ENCODE measurements at regions not wholly inside any gene's neighbourhood (a gene's known extent, or its start where the extent isn't known, plus 50 kb on each side); places are given as distances from the start of the nearest gene placed in this dataset.
"Not testable (repeated sequence)": the region's sequence is repeated elsewhere in the genome, so short reads cannot be mapped to it uniquely, and the experiment has no call there.

DNA sequence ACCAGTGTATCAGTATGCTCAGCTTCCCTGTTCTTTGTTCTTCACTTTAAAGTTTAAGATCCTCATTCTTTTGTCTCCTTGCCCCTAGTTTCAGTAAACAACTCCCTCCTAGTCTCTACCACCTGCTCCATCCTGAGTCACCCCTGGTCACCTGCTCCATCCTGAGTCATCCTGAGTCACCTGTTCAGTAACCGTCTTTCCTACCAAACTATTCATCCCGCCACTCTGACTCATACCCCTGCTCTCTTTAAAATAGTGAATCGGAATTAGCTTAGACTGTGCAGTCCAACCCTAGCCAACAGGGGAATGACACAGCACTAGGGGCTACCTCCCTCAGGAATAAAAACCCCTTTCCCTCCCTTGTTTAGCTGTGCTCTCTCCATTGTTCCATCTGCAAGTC is 888.1 kb upstream of the MDGA2 start:
- TF ChIP-seq ZNF70 (CRISPR knock-in tag; IDR thresholded peaks at IDR 0.05) (no peak), SNAI2 (CRISPR knock-in tag; IDR thresholded peaks at IDR 0.05) (no peak), ZNF565 (CRISPR knock-in tag; conservative IDR thresholded peaks at IDR 0.05; ENCODE audit: low read depth) (no peak)
- TF ChIP-seq, protein P1, sequence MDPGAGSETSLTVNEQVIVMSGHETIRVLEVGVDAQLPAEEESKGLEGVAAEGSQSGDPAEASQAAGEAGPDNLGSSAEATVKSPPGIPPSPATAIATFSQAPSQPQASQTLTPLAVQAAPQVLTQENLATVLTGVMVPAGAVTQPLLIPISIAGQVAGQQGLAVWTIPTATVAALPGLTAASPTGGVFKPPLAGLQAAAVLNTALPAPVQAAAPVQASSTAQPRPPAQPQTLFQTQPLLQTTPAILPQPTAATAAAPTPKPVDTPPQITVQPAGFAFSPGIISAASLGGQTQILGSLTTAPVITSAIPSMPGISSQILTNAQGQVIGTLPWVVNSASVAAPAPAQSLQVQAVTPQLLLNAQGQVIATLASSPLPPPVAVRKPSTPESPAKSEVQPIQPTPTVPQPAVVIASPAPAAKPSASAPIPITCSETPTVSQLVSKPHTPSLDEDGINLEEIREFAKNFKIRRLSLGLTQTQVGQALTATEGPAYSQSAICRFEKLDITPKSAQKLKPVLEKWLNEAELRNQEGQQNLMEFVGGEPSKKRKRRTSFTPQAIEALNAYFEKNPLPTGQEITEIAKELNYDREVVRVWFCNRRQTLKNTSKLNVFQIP (CRISPR knock-in tag; IDR thresholded peaks at IDR 0.05; ENCODE audit: borderline replicate concordance, low read depth) = no peak
- TF ChIP-seq, protein P2, sequence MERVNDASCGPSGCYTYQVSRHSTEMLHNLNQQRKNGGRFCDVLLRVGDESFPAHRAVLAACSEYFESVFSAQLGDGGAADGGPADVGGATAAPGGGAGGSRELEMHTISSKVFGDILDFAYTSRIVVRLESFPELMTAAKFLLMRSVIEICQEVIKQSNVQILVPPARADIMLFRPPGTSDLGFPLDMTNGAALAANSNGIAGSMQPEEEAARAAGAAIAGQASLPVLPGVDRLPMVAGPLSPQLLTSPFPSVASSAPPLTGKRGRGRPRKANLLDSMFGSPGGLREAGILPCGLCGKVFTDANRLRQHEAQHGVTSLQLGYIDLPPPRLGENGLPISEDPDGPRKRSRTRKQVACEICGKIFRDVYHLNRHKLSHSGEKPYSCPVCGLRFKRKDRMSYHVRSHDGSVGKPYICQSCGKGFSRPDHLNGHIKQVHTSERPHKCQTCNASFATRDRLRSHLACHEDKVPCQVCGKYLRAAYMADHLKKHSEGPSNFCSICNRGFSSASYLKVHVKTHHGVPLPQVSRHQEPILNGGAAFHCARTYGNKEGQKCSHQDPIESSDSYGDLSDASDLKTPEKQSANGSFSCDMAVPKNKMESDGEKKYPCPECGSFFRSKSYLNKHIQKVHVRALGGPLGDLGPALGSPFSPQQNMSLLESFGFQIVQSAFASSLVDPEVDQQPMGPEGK (CRISPR knock-in tag; IDR thresholded peaks at IDR 0.05; ENCODE audit: borderline replicate concordance) = no peak
- no peak for ATAC-seq

DNA sequence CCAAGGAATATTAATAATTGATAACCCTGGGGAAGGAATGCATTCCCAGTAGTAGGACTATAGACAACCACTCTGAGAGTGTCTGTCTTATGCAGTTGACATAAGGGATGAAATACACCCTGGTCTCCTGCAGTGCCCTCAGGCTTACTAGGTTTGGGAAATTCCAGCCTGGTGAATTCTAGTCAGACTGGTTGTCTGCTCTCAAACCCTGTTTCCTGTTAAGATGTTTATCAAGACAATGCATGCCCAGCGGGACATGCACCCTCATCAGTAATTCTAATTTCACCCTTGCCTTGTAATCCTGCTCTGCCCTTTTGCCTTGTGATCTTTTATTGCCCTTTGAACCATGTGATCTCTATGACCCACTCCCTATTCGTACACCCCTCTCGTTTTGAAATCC is 886.0 kb upstream of the MDGA2 start:
- not testable (repeated sequence) for ATAC-seq

DNA sequence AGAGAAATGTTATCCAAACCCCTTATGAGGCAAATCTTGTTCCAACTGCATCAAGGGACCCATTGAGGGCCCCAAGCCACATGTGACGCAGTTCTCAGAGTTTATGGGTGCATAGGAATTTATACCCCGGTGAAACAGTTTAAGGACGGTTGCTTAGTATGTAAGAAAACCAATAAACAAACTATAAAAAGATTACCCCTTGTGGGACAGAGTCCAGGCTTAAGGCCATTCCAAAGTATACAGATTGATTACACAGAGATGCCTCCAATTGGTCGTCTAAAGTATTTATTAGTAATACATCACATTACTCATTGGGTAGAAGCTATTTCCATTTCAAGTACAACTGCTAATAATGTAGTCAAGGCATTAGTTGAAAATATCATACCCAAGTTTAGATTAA is 885.0 kb upstream of the MDGA2 start:
- no peak for ATAC-seq
- TF ChIP-seq OSR1 (CRISPR knock-in tag; IDR thresholded peaks at IDR 0.05) (no peak), ARNTL (CRISPR knock-in tag; IDR thresholded peaks at IDR 0.05; ENCODE audit: borderline replicate concordance, low read depth) (no peak), ZFP3 (CRISPR knock-in tag; IDR thresholded peaks at IDR 0.05) (no peak)
- TF ChIP-seq, protein P2 (CRISPR knock-in tag; IDR thresholded peaks at IDR 0.05; ENCODE audit: borderline replicate concordance) = no peak

DNA sequence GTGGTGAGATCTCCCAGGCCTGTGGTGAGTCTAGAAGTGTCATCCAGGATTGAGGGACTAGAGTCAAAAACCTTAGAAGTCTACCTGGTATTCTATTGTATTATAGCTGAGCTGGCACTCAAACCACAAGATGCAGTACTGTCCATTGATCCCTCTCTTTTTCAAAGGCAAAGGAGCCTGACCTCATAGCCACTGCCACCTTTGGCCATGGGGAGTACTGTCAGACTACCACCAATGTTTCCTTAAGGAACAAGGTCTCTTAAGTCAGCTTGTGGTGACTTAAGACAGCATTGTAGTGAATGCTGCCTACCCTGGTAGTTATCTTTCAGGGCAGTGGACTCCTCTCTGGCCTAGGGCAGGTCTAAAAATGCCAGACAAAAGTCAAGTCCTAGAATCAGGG is 878.0 kb upstream of the MDGA2 start:
- TF ChIP-seq, protein P3, sequence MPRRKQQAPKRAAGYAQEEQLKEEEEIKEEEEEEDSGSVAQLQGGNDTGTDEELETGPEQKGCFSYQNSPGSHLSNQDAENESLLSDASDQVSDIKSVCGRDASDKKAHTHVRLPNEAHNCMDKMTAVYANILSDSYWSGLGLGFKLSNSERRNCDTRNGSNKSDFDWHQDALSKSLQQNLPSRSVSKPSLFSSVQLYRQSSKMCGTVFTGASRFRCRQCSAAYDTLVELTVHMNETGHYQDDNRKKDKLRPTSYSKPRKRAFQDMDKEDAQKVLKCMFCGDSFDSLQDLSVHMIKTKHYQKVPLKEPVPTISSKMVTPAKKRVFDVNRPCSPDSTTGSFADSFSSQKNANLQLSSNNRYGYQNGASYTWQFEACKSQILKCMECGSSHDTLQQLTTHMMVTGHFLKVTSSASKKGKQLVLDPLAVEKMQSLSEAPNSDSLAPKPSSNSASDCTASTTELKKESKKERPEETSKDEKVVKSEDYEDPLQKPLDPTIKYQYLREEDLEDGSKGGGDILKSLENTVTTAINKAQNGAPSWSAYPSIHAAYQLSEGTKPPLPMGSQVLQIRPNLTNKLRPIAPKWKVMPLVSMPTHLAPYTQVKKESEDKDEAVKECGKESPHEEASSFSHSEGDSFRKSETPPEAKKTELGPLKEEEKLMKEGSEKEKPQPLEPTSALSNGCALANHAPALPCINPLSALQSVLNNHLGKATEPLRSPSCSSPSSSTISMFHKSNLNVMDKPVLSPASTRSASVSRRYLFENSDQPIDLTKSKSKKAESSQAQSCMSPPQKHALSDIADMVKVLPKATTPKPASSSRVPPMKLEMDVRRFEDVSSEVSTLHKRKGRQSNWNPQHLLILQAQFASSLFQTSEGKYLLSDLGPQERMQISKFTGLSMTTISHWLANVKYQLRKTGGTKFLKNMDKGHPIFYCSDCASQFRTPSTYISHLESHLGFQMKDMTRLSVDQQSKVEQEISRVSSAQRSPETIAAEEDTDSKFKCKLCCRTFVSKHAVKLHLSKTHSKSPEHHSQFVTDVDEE (CRISPR knock-in tag; IDR thresholded peaks at IDR 0.05) = no peak
- no peak for TF ChIP-seq CSDC2 (CRISPR knock-in tag; IDR thresholded peaks at IDR 0.05)
- TF ChIP-seq, protein P2 (CRISPR knock-in tag; IDR thresholded peaks at IDR 0.05; ENCODE audit: borderline replicate concordance) = no peak
- TF ChIP-seq, protein P4, sequence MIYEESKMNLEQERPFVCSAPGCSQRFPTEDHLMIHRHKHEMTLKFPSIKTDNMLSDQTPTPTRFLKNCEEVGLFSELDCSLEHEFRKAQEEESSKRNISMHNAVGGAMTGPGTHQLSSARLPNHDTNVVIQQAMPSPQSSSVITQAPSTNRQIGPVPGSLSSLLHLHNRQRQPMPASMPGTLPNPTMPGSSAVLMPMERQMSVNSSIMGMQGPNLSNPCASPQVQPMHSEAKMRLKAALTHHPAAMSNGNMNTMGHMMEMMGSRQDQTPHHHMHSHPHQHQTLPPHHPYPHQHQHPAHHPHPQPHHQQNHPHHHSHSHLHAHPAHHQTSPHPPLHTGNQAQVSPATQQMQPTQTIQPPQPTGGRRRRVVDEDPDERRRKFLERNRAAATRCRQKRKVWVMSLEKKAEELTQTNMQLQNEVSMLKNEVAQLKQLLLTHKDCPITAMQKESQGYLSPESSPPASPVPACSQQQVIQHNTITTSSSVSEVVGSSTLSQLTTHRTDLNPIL (CRISPR knock-in tag; IDR thresholded peaks at IDR 0.05; ENCODE audit: low read depth) = no peak
- TF ChIP-seq ARNTL (CRISPR knock-in tag; IDR thresholded peaks at IDR 0.05; ENCODE audit: borderline replicate concordance, low read depth) = no peak
- no peak for TF ChIP-seq ISL1 (CRISPR knock-in tag; IDR thresholded peaks at IDR 0.05)
- no peak for ATAC-seq

DNA sequence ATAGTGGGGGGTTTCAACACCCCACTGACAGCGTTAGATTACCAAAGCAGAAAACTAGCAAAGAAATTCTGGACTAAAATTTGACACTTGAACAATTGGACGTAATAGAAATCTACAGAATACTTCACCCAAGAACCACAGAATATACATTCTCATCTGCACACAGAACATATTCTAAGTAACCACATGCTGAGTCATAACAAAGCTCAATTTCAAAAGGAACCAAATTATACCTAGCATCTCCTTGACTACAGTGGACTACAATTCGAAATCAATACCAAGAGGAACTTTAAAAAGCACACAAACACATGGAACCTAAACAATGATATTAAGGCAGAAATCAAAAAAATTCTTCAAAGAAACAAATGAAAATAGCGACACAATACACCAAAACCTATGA is 871.6 kb upstream of the MDGA2 start:
- no peak for ATAC-seq
- no peak for TF ChIP-seq BACH2 (CRISPR knock-in tag; IDR thresholded peaks at IDR 0.05; ENCODE audit: borderline replicate concordance)
- no peak for TF ChIP-seq ZNF70 (CRISPR knock-in tag; IDR thresholded peaks at IDR 0.05)
- TF ChIP-seq SNAI2 (CRISPR knock-in tag; IDR thresholded peaks at IDR 0.05) = no peak
- TF ChIP-seq CSDC2 (CRISPR knock-in tag; IDR thresholded peaks at IDR 0.05) = no peak
- TF ChIP-seq, protein P5, sequence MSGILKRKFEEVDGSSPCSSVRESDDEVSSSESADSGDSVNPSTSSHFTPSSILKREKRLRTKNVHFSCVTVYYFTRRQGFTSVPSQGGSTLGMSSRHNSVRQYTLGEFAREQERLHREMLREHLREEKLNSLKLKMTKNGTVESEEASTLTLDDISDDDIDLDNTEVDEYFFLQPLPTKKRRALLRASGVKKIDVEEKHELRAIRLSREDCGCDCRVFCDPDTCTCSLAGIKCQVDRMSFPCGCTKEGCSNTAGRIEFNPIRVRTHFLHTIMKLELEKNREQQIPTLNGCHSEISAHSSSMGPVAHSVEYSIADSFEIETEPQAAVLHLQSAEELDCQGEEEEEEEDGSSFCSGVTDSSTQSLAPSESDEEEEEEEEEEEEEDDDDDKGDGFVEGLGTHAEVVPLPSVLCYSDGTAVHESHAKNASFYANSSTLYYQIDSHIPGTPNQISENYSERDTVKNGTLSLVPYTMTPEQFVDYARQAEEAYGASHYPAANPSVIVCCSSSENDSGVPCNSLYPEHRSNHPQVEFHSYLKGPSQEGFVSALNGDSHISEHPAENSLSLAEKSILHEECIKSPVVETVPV (CRISPR knock-in tag; IDR thresholded peaks at IDR 0.05) = no peak
- TF ChIP-seq, protein P3 (CRISPR knock-in tag; IDR thresholded peaks at IDR 0.05) = no peak
- TF ChIP-seq OSR1 (CRISPR knock-in tag; IDR thresholded peaks at IDR 0.05) = no peak
- no peak for TF ChIP-seq GLIS3 (CRISPR knock-in tag; IDR thresholded peaks at IDR 0.05)
- TF ChIP-seq RARB (CRISPR knock-in tag; IDR thresholded peaks at IDR 0.05) = no peak
- no peak for TF ChIP-seq ZC3H10 (CRISPR knock-in tag; IDR thresholded peaks at IDR 0.05)
- TF ChIP-seq ESRRG (CRISPR knock-in tag; IDR thresholded peaks at IDR 0.05) = no peak

All from SK-N-SH treated with all-trans-retinoic acid at 6 μM for 48 hours (cell line).